Esophagus muscularis mucosa (tissue), 4 donors: ENCODE measurements at regions not wholly inside any gene's neighbourhood (a gene's known extent, or its start where the extent isn't known, plus 50 kb on each side); places are given as distances from the start of the nearest gene placed in this dataset.
"Not testable (repeated sequence)": the region's sequence is repeated elsewhere in the genome, so short reads cannot be mapped to it uniquely, and the experiment has no call there.

Experiments used
- DNase-seq: peaks from one replicate; pipeline ENCODE4 v3.0.0-alpha.2; 2017; ENCODE audit errors: extremely low spot score
- H3K27ac ChIP-seq, 4 donors: fragments of 200-600 bp; sonication (generic); replicated peaks in 1 of 4; 1 replicate in 3 of 4; 2 replicates in 1 of 4; pipeline ENCODE4 v1.5.1; 2016 to 2019; ENCODE audit warnings: mild to moderate bottlenecking in 1 of 4
- H3K27me3 ChIP-seq, 4 donors: fragments of 200-600 bp; sonication (generic); one replicate each; pipeline versions ENCODE4 v1.5.1 to v1.6.0; 2016 to 2019
- H3K36me3 ChIP-seq, 4 donors: fragments of 200-600 bp; sonication (generic); one replicate each; pipeline ENCODE4 v1.5.1; 2016 to 2019
- H3K4me1 ChIP-seq, 4 donors: fragments of 200-600 bp; sonication (generic); one replicate each; pipeline ENCODE4 v1.5.1; 2016 to 2019
- H3K4me3 ChIP-seq, 4 donors: fragments of 200-600 bp; sonication (generic); 1 replicate in 2 of 4; 2 replicates in 2 of 4; pipeline ENCODE4 v1.5.1; 2016 to 2019; ENCODE audit warnings: mild to moderate bottlenecking in 4 of 4, moderate library complexity in 1 of 4
- H3K9me3 ChIP-seq, 4 donors: fragments of 200-600 bp; sonication (generic); 1 replicate in 3 of 4; 2 replicates in 1 of 4; pipeline ENCODE4 v1.5.1; 2016 to 2019
- EP300 ChIP-seq: sonication (generic); formaldehyde crosslinking; IDR thresholded peaks from one replicate; pipeline ENCODE4 v1.6.1; 2017; ENCODE audit warnings: antibody characterized with exemption
- POLR2A ChIP-seq: fragments of 450-650 bp; IDR thresholded peaks from one replicate; pipeline ENCODE4 v1.6.1; 2017; ENCODE audit warnings: antibody characterized with exemption, moderate library complexity, mild to moderate bottlenecking, low read depth
- POLR2AphosphoS5 ChIP-seq, 2 donors: sonication (generic); formaldehyde crosslinking; IDR thresholded peaks; one replicate each; pipeline ENCODE4 v1.6.1; 2017; ENCODE audit warnings: antibody characterized with exemption in 2 of 2
- WGBS: methylation state at CpG from one replicate; pipeline ENCODE4 v1.1.5; 2018; 5-methylcytosine and 5-hydroxymethylcytosine counted together
- intact Hi-C: fragments of 100-400 bp; cut with DNase I; formaldehyde crosslinking; loops from one replicate; pipeline ENCODE4 v1.15.1; 2023
- TF ChIP-seq, protein P1 (sequence below), 3 experiments: fragments of 200-600 bp in 2 of 3; fragments of 450-650 bp in 1 of 3; sonication (generic) in 2 of 3; IDR thresholded peaks; one replicate each; pipeline ENCODE4 v1.5.1; 2017 to 2019; ENCODE audit warnings: antibody characterized with exemption in 3 of 3, mild to moderate bottlenecking in 2 of 3, moderate library complexity in 1 of 3

DNA sequence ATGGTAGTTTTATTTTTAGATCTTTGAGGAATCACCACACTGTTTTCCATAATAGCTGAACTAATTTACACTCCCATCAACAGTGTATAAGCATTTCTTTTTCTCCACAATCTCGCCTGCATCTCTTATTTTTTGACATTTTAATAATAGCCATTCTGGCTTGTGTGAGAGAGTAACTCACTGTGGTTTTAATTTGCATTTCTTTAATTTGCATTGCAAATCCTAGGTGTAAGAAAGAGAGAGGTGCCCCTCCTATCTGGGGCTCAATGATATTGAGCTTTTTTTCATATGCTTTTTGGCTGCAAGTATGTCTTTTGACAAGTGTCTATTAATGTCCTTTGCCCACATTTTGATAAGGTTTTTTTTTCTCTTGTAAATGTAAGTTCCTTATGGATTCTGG, 106.3 kb upstream of the SLC27A6 start:
- H3K27ac ChIP-seq: no peak overlapping the region
- peaks cover 0 to 31% (median 11%) of the 10 kb centered on the region in 4 donors for H3K4me1 ChIP-seq
- intact Hi-C loops: no loop called here
- WGBS: 85% methylated on average over 1 of the region's 1 CpG
- no peaks in the 10 kb centered on the region for H3K36me3 ChIP-seq
- DNase-seq: no peak
- H3K27me3 ChIP-seq: no peaks in the 10 kb centered on the region
- H3K4me3 ChIP-seq: no peak overlapping the region
- H3K9me3 ChIP-seq: peaks cover 0 to 4% (median 0%) of the 10 kb centered on the region in 4 donors
- TF ChIP-seq EP300 (no peak), POLR2AphosphoS5 (IDR thresholded peaks at IDR 0.05) (no peak), POLR2A (no peak)
- TF ChIP-seq, protein P1, sequence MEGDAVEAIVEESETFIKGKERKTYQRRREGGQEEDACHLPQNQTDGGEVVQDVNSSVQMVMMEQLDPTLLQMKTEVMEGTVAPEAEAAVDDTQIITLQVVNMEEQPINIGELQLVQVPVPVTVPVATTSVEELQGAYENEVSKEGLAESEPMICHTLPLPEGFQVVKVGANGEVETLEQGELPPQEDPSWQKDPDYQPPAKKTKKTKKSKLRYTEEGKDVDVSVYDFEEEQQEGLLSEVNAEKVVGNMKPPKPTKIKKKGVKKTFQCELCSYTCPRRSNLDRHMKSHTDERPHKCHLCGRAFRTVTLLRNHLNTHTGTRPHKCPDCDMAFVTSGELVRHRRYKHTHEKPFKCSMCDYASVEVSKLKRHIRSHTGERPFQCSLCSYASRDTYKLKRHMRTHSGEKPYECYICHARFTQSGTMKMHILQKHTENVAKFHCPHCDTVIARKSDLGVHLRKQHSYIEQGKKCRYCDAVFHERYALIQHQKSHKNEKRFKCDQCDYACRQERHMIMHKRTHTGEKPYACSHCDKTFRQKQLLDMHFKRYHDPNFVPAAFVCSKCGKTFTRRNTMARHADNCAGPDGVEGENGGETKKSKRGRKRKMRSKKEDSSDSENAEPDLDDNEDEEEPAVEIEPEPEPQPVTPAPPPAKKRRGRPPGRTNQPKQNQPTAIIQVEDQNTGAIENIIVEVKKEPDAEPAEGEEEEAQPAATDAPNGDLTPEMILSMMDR (IDR thresholded peaks at IDR 0.05): no peak

GRCh38 chr5:128861155-128861554, 104.1 kb upstream of the SLC27A6 start:
- peaks cover 0 to 30% (median 14%) of the 10 kb centered on the region in 4 donors for H3K4me1 ChIP-seq
- H3K4me3 ChIP-seq, H3K27ac ChIP-seq, DNase-seq, H3K36me3 ChIP-seq, intact Hi-C loops, H3K27me3 ChIP-seq, H3K9me3 ChIP-seq: not testable (repeated sequence)
- WGBS: 96% methylated on average over 19 of the region's 22 CpGs

DNA sequence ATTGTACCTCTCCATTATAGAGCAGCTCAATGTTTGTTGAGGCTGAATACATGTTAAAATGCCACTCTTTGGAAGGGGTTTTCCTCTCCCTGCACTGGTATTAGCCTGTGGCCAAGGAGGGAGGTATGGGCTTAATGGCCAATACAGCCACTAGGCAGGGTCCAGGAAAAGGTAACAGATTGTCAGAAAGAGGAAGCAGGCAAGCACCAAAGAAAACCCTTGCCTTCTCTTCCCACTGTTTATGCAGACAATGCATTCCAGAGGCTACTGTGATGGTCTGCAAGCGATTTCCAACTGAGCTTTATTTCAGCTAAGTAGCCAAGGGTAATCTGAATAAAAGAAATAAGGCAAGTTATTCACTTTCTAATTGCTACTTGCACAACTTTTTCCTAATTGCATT, 95.3 kb upstream of the SLC27A6 start:
- H3K27ac ChIP-seq: peak overlapping the region; percentile 5 to 63 (median 44)
- WGBS: 7% methylated on average over 1 of the region's 1 CpG
- H3K4me3 ChIP-seq: no peak overlapping the region

GRCh38 chr5:128870373-128870772, 94.9 kb upstream of the SLC27A6 start:
- intact Hi-C loops: no loop called here
- Histone ChIP-seq H3K4me1 (peaks cover 7 to 52% (median 43%) of the 10 kb centered on the region in 4 donors), H3K9me3 (no peaks in the 10 kb centered on the region), H3K4me3 (no peak overlapping the region), H3K27ac (peak overlapping the region; percentile 5 to 70 (median 44)), H3K27me3 (no peaks in the 10 kb centered on the region), H3K36me3 (no peaks in the 10 kb centered on the region)
- TF ChIP-seq, protein P1 (IDR thresholded peaks at IDR 0.05): no peak
- TF ChIP-seq EP300 (no peak), POLR2AphosphoS5 (IDR thresholded peaks at IDR 0.05) (peak in 1 of 2 donors; percentile 6), POLR2A (no peak)
- 46% methylated on average over 5 of the region's 5 CpGs for WGBS
- no peak for DNase-seq

More for the DNA sequence above, 95.3 kb upstream of the SLC27A6 start:
- no peak for DNase-seq
- intact Hi-C loops: no loop called here
- Histone ChIP-seq H3K4me1 (peaks cover 7 to 54% (median 44%) of the 10 kb centered on the region in 4 donors), H3K9me3 (no peaks in the 10 kb centered on the region), H3K27me3 (no peaks in the 10 kb centered on the region), H3K36me3 (no peaks in the 10 kb centered on the region)
- TF ChIP-seq POLR2AphosphoS5 (IDR thresholded peaks at IDR 0.05) (no peak), POLR2A (no peak), EP300 (no peak)
- TF ChIP-seq, protein P1 (IDR thresholded peaks at IDR 0.05): no peak

- peak overlapping the region; percentile 5 to 70 (median 44) for H3K27ac ChIP-seq
Measured at GRCh38 chr5:128870923-128871322, 94.4 kb upstream of the SLC27A6 start.

More at GRCh38 chr5:128870923-128871322, 94.4 kb upstream of the SLC27A6 start:
- Histone ChIP-seq H3K4me1 (peaks cover 7 to 52% (median 45%) of the 10 kb centered on the region in 4 donors), H3K36me3 (no peaks in the 10 kb centered on the region), H3K27me3 (no peaks in the 10 kb centered on the region), H3K4me3 (no peak overlapping the region), H3K9me3 (no peaks in the 10 kb centered on the region)
- 52% methylated on average over 3 of the region's 3 CpGs for WGBS
- DNase-seq: no peak
- TF ChIP-seq POLR2A: no peak
- TF ChIP-seq, protein P1 (IDR thresholded peaks at IDR 0.05): no peak
- no peak for TF ChIP-seq EP300
- TF ChIP-seq POLR2AphosphoS5 (IDR thresholded peaks at IDR 0.05): no peak
- intact Hi-C loops: no loop called here
